ENCODE measurements at regions not wholly inside any gene's neighbourhood (a gene's known extent, or its start where the extent isn't known, plus 50 kb on each side); places are given as distances from the start of the nearest gene placed in this dataset.

GRCh38 chr2:153299217-153299616 lies 179.3 kb downstream of the RPRM start:
- Histone ChIP-seq H3K4me3 (no peak overlapping the region), H3K9me3 (ENCODE audit: insufficient read depth, low read depth) (no peaks in the 10 kb centered on the region), H3K27me3 (ENCODE audit: insufficient read depth, low read depth) (no peaks in the 10 kb centered on the region), H3K36me3 (ENCODE audit: low read depth) (no peaks in the 10 kb centered on the region), H3K79me2 (ENCODE audit: low read depth) (no peaks in the 10 kb centered on the region), H3K4me1 (replicated peaks; ENCODE audit: insufficient read depth) (no peaks in the 10 kb centered on the region), H3F3A (ENCODE audit: insufficient read depth, low read depth) (no peaks in the 10 kb centered on the region), H4K20me1 (ENCODE audit: insufficient read depth) (no peaks in the 10 kb centered on the region), H2AFZ (no peak overlapping the region), H3K9me2 (ENCODE audit: insufficient read depth) (no peaks in the 10 kb centered on the region), H3K27ac (no peak overlapping the region), H3K4me2 (no peak overlapping the region)
- BruUV-seq (replicated peaks) = no TSS peak
- CTCF ChIA-PET = no interaction called here
- DNase-seq = no peak
- intact Hi-C loops (cut with micrococcal nuclease; ENCODE audit: unreplicated experiment) = no loop called here
- POLR2A ChIA-PET (ENCODE audit: unreplicated experiment) = no interaction called here
- no peak for TF ChIP-seq CTCF (conservative IDR thresholded peaks at IDR 0.05)
- no peak for TF ChIP-seq EZH2 (IDR thresholded peaks at IDR 0.05; ENCODE audit: low read depth)

DNA sequence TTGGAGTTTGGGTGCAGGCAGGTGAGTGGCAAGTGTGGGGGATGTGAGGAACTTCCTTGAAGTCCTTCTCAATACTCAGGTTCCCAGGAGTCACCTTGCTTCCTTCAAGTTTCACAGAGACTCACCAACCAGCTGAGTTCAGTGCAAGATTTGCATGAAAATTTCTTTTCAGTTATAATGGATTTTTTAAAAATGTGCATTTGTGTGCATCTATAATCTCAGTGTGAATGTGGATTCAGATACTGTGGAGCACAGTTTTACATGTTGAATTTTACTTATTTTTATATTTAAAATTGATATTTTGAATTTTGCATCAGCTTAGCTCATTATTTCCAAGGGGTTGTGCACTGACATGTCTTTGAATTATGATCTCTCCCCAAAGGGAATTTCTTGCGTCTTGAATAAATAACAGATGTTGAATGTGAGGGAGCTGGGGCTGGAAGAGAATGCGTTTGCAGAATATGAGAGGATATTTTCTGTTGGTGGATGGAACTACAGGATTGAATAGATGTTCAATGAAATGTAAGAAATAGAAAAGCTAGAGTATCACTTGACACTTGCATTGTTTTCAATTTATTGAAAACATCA lies 184.3 kb downstream of the RPRM start:
- H4K20me1 ChIP-seq (ENCODE audit: insufficient read depth) = no peaks in the 10 kb centered on the region
- no peak for TF ChIP-seq CTCF (conservative IDR thresholded peaks at IDR 0.05)
- no peak overlapping the region for H3K4me2 ChIP-seq
- no peak overlapping the region for H3K27ac ChIP-seq
- no peaks in the 10 kb centered on the region for H3K27me3 ChIP-seq (ENCODE audit: insufficient read depth, low read depth)
- CTCF ChIA-PET = no interaction called here
- no peak overlapping the region for H2AFZ ChIP-seq
- no peaks in the 10 kb centered on the region for H3F3A ChIP-seq (ENCODE audit: insufficient read depth, low read depth)
- DNase-seq = no peak
- no peaks in the 10 kb centered on the region for H3K9me2 ChIP-seq (ENCODE audit: insufficient read depth)
- POLR2A ChIA-PET (ENCODE audit: unreplicated experiment) = no interaction called here
- no TSS peak for BruUV-seq (replicated peaks)
- no peaks in the 10 kb centered on the region for H3K9me3 ChIP-seq (ENCODE audit: insufficient read depth, low read depth)
- H3K79me2 ChIP-seq (ENCODE audit: low read depth) = no peaks in the 10 kb centered on the region
- intact Hi-C loops (cut with micrococcal nuclease; ENCODE audit: unreplicated experiment) = no loop called here
- no peaks in the 10 kb centered on the region for H3K36me3 ChIP-seq (ENCODE audit: low read depth)
- H3K4me1 ChIP-seq (replicated peaks; ENCODE audit: insufficient read depth) = no peaks in the 10 kb centered on the region
- no peak overlapping the region for H3K4me3 ChIP-seq

DNA sequence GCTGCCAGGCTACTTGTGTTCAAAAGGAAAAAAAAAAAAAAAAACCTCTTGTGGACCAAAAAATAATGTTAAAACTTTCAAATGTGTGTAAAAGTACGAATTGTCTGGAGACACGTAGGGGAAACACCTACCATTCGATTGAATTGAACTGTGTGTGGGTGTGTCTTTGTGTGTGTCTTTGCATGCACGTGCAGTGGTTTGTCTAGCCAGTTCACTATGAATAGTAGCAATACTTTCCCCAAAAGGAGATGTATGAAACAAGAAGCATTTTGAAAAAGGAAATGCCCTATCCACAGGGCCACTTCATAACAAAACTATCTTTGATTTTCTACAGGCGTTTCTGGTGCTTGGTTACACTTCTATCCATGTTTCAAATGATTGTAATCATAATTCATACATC lies 186.8 kb downstream of the RPRM start:
- CTCF ChIA-PET = no interaction called here

More for the DNA sequence above, 186.8 kb downstream of the RPRM start:
- Histone ChIP-seq H3K9me2 (ENCODE audit: insufficient read depth) (no peaks in the 10 kb centered on the region), H3K36me3 (ENCODE audit: low read depth) (no peaks in the 10 kb centered on the region), H3K4me2 (no peak overlapping the region), H3F3A (ENCODE audit: insufficient read depth, low read depth) (no peaks in the 10 kb centered on the region), H4K20me1 (ENCODE audit: insufficient read depth) (no peaks in the 10 kb centered on the region), H3K79me2 (ENCODE audit: low read depth) (no peaks in the 10 kb centered on the region), H3K9me3 (ENCODE audit: insufficient read depth, low read depth) (no peaks in the 10 kb centered on the region), H2AFZ (no peak overlapping the region), H3K27me3 (ENCODE audit: insufficient read depth, low read depth) (no peaks in the 10 kb centered on the region), H3K4me3 (no peak overlapping the region), H3K27ac (no peak overlapping the region), H3K4me1 (replicated peaks; ENCODE audit: insufficient read depth) (no peaks in the 10 kb centered on the region)
- intact Hi-C loops (cut with micrococcal nuclease; ENCODE audit: unreplicated experiment) = no loop called here
- TF ChIP-seq CTCF (conservative IDR thresholded peaks at IDR 0.05) = no peak
- TF ChIP-seq EZH2 (IDR thresholded peaks at IDR 0.05; ENCODE audit: low read depth) = no peak
- BruUV-seq (replicated peaks) = no TSS peak
- no peak for DNase-seq
- POLR2A ChIA-PET (ENCODE audit: unreplicated experiment) = no interaction called here
